Endometrium (tissue), 2 donors: ENCODE measurements at regions not wholly inside any gene's neighbourhood (a gene's known extent, or its start where the extent isn't known, plus 50 kb on each side); places are given as distances from the start of the nearest gene placed in this dataset.

ENCODE experiments used
- FAIRE-seq: peaks from 2 replicates; lab custom pipeline; 2012; peaks lifted over from hg19 to GRCh38; lab: Jason Lieb, UNC
- donor health status: control.
- donor health status: control.

DNA sequence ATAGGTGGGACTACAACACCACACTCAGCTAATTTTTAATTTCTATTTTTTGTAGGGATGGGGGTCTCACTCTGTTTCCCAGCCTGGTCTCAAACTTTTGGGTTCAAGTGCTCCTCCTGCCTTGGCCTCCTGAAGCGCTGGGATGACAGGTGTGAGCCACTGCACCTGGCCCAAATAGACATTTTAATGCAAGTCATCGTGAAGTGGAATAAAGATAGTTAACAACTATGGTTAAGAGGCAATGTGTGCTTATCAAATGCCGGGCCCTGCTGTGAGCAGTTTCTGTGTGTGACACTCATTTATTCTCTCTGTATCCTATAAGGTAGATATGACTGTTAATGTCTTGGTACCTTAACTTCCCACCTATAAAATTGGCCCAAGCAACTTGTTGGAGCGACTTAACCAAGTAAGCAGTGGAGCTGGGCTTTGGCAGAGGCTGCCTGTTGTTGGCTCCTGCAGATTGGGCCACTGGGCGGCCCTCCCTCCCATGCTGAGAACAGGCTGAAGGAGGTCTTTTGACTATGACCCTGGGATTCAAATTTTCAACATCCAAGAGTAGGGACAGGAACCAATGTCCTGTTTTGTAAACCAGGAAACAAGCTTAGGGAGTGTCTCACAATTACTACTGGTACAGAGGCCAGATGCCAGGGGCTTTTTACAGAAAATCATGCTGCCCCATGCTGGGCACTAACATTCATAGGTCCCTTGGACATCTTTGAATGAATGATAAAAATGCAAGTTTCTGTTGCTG lies 450.7 kb downstream of the TSHZ3 start:
- FAIRE-seq = no peak

DNA sequence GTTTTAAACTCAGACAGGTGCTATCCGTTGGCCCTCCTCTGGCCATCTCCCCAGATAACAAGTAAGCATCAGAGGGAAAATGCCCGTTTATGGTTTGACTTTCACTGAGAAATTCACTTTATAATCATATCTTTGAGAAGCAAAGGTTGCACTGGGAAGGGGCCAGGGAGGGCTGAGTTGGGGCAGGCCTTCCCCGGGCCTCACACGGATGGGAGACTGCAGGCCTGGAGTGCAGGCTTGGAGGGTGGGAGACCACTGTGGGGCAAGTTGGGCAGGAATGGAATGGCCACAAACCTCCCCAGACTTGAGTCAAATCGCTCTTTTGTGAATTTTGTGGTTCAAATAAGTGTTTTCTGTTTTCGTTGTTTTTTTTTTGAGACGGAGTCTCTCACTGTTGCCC lies 451.7 kb downstream of the TSHZ3 start:
- FAIRE-seq = no peak

DNA sequence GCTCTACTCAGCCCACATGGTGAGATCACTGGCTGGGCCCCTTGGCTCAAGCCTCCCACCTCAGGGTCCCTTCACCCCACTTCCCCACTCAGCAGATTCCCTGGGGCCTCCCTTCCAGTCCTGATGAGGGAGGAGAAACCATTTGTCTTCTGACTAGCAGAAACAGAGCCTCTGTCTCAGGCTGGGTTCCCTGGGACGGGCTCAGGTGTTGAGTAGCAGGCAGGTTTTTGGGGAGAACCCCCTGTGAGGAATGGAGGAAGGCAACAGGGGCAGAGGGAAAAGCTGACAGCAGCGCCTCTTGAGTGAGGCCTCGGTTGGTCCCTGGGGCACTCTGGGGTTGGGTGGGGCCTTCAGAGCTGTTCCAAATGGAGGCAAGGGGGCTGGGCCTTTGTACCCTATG lies 452.2 kb downstream of the TSHZ3 start:
- FAIRE-seq = no peak

DNA sequence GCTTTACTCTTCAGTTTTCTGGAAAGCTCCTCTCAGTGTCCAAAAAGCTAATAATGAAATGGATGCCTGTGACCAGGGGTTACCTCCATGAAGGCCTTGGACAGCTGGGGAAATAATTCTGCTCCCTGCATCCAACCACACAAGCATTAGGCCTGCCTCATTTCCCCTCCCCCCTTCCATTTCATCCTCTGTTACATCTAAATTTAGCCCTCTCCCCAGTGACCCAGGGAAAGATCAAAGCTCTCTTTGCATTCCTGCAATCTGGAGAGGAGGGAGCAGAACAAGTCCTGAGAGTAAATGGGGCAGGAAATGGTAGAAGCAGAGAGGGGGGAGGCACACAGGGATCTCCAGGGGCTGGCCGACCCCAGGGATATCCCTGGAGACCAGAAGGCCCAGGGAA lies 452.7 kb downstream of the TSHZ3 start:
- FAIRE-seq = no peak

DNA sequence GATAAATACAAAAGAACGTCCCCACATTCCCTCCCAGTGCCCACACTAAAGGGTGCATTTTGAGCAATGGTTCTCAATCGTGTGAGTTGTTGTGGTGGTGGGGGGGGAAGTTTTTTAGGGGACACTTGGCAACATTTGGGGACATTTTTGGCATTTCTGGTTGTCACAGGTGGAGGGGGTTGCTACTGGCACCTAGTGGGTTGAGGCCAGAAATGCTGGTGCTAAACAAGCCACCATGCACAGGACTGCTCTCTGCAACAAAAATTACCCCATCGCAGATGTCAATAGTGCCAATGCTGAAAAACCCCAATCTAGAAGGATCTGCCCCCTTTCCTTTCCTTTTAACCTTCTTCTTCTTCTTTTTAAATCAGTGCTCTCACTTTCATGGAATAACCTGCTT lies 453.3 kb downstream of the TSHZ3 start:
- no peak for FAIRE-seq

DNA sequence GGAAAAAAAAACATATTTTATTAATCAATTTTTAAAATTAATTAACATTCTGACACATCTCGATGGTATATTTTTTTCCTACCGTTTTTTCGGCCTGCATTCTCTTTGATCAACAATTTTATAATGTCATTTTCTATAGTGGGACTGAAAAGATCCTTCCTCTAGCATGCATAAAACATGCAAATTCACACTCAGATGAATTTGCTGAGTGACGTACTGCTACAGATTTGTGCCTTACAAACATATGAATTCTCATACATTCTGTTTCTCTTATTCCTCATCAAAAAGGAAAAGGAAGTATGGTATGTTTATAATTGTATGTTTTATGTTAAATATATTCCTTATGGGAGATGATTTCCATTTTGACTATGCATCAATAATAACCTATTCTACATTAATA lies 458.2 kb downstream of the TSHZ3 start:
- no peak for FAIRE-seq

DNA sequence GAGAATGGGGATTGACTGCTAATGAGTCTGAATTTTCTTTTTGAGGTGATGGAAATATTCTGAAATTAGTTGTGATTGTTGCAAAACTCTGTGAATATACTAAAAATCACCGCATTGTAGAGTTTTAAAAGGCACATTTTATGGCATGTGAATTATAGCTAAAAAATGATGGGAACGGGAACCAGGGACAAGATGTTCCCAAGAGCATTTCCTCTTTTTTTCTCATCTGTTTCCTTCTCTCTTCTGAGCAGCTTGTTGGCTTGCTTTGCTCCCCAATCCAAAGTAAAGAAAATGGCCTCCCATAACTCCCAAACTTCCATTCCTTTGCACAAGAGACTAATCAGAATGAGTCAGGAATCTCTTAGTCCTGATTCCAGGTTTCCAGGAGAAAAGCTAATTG lies 459.2 kb downstream of the TSHZ3 start:
- no peak for FAIRE-seq

DNA sequence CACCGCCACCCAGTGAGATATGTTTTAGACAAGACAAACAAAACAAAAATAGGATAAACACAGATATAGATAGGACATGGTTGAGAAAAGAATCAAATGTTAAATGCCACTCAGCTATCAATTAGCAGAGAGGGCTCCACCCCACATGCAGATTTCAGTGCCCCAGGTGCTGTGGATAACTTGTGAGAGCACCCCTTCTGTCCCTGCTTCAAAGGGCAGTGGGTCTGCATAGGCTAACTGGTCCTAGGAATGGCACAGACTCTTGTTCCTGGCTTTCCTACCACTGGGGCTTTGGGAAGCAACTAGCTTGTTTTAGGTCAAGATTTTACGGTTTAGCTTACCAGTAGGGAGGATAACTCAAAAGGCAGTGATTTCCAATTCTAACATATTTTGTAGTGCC lies 460.3 kb downstream of the TSHZ3 start:
- no peak for FAIRE-seq

DNA sequence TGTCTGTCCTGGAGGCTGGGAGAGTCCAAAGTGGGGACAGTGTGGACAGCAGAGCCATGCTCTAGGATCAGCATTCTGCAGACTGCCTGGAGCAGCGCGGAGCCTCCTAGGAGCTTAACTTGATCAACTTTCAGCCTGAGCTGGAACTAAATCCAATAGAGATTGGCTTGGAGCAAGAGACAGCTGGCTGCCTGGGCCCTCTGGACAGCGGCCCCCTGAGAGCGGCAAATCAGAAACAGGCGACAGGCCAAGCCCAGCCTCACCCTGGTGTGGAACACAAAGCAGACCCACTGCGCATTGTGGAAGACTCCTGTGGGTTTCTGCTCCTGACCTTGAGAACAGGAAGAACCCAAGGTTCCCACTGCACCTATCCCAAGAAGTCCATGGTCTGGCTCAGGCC lies 462.2 kb downstream of the TSHZ3 start:
- FAIRE-seq = no peak

DNA sequence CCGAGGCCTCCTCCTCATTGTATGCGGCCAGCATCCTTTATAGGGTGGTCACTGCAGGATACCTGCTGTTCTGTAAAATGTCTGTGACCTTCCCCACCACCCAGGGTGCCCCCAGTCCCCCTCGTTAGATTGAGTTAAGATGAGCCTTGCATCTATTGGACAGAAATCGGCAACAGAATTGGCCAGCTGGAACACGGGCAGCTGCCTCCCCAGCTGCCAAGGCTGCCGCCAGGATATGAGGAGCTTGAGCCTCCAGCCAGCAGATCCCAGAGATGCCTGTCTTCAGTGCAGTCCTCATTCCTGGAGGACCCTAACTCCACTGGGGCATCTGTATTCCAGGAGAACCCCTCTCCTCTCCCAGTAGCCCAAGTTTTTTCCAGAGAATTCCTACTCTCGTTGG lies 463.0 kb downstream of the TSHZ3 start:
- no peak for FAIRE-seq

DNA sequence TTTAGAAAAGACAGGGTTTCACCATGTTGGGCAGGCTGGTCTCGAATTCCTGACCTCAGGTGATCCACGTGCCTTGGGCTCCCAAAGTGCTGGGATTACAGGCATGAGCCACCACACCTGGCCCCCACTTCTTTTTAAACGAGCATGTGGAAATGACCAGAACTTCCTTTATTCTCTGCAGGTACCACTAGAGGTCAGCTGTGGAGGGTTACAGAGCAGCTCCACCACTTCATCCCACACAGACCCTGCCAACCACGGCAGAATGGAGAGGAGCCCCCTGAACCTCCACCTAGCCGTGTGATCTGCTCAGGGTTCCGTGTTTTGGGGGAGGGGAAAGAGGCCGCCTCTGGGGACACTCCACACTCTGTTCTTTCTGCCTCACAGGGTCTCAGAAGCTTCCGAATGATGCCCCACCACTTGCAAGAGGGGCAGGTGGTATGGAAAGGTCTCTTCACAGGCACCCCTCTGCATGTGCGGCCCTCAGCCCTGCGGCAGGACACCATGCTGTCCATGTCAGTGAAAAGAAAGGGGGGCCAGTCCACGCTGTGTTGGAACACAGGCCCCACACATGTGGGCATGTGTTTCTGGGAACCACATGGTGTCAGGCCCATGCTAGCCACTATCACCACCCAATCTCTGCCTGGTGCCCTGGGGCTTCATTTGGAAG lies 465.0 kb downstream of the TSHZ3 start:
- FAIRE-seq = no peak

DNA sequence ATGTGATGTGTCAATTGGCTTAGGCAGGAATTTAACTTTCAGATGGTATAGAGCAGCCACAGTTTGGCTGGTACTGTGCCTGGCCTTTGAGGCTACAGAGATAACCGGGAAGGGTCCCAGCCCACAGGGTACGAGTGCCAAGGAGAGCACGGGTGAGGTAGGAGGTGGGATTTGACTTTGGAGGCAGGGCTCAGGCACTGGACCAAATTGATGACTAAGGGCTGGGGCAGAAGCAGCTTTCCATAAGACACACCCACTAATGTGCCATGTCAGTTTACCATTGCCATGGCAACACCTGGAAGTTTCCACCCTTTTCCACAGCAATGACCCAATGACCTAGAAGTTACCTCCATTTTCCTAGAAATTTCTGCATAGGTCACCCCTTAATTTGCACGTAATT lies 466.2 kb downstream of the TSHZ3 start:
- no peak for FAIRE-seq

DNA sequence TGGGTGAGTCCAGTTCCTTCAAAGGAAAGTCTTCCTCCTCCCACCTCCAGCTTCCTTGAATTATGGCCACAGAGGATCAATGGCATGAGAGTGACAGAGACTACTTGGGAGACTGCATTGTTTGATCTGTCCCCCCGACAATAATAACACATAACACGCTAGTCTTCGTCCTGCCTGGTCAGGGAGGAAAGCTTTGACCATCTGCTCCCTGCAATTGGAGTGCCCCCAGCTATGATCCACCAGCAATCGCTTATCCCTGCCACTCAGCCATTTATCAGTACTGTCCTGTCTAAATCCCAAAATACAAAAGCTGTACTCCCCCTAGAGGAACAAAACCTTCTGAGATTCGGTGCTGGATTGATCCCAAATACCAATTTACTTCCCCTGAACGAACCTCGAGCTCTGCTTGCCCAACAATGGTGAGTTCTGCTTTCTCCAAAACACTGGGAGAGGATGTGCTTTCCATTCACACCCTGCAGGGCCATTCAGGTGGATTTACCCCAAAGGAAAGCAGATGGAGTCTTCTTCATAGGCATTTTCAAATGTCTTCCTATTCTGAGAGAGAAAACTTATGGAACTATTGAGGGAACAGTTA lies 466.7 kb downstream of the TSHZ3 start:
- no peak for FAIRE-seq

DNA sequence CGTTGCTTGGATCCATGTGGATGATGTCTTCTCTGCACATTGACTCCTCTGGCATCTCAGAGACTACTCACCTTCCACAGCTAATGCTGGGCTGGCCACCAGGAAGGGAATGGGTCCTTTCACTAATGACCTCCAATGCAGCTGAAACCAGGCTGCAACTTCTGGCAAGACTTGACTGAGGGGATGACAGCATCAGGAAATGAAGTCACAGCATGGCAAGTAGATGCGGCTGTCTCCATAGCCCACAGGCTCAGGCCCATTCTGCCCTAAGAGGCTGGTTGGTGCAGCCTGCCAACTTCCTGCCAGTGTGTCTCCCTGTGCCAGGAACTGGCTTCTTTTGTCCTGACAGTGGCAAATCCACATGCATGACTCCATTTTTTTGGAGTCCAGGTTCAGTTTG lies 467.3 kb downstream of the TSHZ3 start:
- no peak for FAIRE-seq

DNA sequence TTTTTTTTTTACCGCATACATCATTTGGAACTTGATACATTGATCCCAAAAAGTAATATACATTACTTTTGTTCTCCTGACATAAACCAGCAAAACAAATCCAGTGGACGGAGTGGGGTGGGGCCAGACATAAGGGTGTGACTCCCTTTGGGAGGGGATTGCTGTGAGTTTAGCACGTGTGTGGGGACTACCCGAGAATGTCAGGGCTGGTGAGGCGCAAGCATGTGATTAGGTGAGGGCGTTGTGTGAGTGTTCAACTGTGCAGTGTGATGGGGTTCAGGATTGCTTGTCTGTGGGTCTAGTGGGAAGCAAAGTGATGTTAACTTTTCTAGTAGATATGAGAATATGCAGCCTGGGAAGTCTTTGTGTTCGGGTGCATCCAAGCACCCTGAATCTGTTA lies 468.0 kb downstream of the TSHZ3 start:
- no peak for FAIRE-seq

DNA sequence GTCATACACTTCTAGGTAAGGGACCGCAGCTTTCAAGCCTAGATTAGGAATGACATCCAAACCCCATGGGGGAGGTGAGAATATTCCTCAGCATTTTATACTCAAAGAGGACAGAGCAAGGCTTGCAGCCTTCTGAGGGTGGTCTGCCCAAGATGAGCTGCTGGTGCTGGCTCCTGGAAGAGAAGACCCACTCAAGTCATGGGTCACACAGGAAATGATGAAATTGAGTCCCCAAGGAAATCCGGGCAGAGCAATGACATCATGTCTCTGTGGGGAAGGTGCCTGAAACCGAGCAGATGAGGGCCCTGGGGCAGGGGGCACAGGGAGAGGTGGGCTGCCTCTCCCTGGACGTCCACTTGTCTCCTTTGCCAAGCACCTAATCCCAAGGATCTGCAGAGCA lies 468.7 kb downstream of the TSHZ3 start:
- FAIRE-seq = no peak

DNA sequence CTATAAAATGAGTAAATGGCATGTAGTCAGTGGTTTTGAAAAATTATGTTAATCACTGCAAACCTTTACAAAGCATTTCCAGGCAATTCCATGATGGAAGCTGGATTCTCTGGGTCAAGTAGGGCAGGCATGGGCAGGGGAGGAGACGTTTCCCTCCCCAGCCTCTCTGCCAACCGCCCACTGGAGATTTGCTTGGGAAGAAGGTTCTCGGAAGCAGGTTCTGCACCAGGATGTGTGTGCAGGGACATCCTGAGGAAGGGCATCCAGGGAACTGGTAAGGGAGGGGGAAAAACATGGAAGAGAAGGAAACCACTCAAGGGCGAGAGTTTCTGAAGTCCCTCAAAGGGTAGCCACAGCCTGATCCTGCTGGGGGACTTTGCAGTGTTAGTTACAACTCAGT lies 469.1 kb downstream of the TSHZ3 start:
- no peak for FAIRE-seq

DNA sequence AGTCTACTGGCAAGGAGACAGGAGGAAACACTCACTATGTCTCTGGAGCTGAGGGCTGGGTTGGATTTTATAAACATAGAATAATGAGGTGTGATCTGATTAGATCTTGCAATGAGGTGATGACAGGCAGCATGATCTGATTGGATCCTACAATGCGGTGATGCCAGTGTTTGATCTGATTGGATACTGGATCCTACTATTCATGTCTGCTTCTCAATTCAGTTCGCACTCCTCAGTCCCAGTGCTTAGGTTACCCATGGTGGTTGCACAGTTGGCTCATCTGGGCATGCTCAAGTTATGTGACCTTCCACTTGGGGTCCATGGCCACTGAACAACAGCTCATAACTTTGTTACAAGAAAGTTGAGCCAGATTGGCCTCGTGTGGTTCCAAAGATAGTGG lies 469.5 kb downstream of the TSHZ3 start:
- no peak for FAIRE-seq

DNA sequence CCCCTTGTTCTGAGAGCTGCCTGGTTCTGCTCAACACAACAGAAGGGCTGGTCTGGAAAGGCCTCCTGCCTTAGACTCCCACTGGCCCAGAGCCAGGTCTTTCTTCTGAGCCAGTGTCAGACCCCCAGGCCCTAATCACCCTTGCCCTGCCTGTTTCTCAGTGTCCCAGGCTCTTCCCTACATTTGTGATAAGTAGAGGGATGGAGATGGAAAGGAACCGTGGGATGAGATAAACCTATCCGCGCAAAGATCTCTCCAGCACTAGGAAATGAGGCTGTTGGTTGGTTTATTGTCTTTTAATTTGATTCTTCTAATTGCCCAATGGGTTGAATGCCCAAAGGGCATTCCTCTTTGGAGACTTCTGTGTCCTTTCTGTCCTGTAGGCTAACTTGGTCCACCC lies 470.0 kb downstream of the TSHZ3 start:
- no peak for FAIRE-seq

DNA sequence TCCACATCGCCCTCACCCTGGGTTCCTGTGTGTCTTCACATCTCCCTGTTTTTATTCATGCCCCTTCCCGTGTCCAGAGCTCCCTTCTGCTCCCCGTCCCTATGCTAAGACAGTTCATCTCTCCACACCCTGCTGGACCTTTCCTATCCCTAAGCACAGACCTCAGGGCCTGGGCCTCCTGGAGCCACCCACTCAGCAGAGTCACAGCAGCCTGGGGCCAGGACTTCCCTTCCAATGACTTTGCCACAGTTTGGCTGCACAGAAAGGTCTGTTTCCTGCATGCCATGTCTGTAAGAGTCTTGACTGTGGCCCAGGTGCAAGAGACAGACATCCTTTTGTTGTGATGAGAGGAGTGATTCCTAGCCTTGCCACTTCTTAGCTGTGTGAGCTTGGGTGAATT lies 470.7 kb downstream of the TSHZ3 start:
- FAIRE-seq = no peak

DNA sequence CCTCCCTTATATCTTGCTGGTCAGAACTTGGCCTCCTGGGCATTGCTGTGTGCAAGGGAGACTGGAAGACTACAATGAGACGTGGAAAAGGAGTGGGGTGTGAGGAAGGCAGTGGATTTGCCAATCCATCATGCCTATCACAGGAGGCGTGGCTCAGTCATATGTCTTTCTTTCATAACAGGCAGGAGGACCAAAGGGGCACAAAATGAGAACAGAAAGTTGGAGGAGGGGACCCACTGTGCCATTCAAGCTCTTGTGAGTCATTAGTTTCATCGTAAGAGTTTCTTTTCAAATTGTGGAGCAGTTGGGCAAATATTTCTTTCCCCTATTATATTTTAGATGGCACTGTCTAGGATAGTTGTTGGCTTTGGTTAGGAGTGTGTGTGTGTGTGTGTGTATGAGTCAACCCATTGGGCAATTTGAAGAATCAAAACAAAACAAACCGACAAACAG lies 471.5 kb downstream of the TSHZ3 start:
- FAIRE-seq = no peak

DNA sequence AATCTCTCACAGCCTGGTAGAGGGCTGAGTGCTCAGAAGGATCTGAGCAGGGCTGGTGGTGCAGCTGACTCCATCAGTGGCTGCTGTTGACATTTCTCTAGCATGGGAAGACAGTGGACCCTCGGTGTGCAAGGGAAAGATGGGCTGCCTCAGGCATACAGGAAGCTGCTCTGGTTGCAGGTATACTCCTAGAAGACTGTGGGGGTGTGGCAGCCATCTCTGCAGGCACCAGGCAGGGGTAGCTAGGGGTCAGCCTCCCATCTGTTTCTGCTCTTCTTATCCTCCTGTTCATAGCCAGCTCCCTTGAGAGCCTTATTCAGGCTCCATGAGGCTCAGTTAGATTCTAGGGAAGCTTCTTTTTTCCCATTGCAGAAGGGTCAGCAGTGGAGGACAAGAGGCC lies 475.5 kb downstream of the TSHZ3 start:
- no peak for FAIRE-seq

DNA sequence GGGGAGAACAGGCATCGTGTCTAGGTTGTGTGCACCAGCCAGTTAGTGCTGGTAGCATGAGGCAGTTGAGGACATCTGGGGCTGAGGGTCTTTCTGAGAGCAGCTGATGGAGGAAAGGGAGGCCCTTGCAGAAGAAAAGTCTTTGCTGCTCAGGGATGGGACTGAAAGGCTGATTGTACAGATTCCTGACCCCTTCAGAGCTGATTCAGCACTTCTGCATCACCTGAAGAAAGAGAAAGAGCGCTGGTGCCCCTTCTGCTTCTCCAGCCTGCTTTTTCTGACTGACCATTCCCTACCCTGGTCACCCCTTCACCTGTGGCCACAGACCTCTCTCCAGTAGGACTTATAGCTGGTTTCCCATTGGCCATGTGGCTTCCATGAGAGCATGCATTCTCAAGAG lies 476.2 kb downstream of the TSHZ3 start:
- no peak for FAIRE-seq

DNA sequence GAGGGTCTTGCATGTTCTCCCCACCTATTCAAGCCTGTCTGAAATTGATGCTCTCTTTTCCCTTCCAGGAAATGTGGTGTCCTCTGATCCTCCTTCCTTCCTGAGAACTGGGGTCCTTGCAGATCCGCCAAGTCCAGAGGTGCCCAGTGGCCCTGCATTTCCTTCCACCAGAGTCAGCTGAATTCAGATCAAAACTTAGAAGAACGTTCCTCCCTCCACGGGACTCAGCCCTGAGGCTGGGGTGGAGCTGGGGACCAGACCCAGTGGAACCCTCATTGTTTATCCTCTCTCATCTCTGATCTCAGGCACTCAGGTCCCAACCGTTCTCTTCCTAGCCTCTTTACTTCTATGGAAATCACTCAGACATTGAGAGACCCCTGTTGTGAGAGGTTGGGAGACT lies 477.3 kb downstream of the TSHZ3 start:
- FAIRE-seq = no peak
